ENCODE measurements at regions not wholly inside any gene's neighbourhood (a gene's known extent, or its start where the extent isn't known, plus 50 kb on each side); places are given as distances from the start of the nearest gene placed in this dataset.
"Not testable (repeated sequence)": the region's sequence is repeated elsewhere in the genome, so short reads cannot be mapped to it uniquely, and the experiment has no call there.

DNA sequence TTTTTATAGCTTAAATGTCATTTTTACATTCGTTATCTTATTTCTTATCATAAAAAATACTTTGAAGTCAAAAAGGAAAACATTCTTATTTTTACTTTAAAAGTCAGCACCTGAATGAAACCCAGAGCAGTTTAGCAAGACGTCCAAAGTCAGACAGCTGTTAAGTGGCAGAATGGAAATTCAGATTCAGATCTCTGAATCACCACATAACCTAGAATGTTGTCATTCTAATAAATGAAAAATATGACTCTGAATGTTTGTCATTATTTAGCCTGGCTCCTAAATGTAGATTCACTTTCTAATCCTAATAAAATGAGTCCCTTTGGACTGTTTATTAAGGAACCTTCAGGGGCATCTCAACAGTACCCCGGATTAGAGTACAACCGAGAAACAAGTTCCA is 75.2 kb upstream of the RGS7 start:
- 83 to 90% methylated on average over 4 of the region's 4 CpGs for WGBS, 2 donors
- Histone ChIP-seq H3K9me3 (no peaks in the 10 kb centered on the region), H3K4me1 (no peaks in the 10 kb centered on the region), H3K4me3 (replicated peaks in 1 of 3) (no peak overlapping the region), H3K27ac (no peak overlapping the region), H3K36me3 (no peaks in the 10 kb centered on the region), H3K27me3 (no peaks in the 10 kb centered on the region)
- DNase-seq: no peak
- intact Hi-C loops (cut with DNase I): no loop called here
- no peak for TF ChIP-seq POLR2A (IDR thresholded peaks at IDR 0.05)
- TF ChIP-seq, protein P1, sequence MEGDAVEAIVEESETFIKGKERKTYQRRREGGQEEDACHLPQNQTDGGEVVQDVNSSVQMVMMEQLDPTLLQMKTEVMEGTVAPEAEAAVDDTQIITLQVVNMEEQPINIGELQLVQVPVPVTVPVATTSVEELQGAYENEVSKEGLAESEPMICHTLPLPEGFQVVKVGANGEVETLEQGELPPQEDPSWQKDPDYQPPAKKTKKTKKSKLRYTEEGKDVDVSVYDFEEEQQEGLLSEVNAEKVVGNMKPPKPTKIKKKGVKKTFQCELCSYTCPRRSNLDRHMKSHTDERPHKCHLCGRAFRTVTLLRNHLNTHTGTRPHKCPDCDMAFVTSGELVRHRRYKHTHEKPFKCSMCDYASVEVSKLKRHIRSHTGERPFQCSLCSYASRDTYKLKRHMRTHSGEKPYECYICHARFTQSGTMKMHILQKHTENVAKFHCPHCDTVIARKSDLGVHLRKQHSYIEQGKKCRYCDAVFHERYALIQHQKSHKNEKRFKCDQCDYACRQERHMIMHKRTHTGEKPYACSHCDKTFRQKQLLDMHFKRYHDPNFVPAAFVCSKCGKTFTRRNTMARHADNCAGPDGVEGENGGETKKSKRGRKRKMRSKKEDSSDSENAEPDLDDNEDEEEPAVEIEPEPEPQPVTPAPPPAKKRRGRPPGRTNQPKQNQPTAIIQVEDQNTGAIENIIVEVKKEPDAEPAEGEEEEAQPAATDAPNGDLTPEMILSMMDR (IDR thresholded peaks at IDR 0.05): no peak

DNA sequence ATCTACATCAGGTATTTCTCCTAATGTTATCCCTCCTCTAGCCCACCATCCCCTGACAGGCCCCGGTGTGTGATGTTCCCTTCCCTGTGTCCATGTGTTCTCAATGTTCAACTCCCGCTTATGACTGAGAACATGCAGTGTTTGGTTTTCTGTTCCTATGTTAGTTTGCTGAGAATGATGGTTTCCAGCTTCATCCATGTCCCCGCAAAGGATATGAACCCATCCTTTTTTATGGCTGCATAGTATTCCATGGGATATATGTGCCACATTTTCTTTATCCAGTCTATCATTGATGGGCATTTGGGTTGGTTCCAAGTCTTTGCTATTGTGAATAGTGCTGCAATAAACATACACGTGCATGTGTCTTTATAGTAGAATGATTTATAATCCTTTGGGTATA is 68.1 kb upstream of the RGS7 start:
- intact Hi-C loops (cut with DNase I); H3K27me3 ChIP-seq; H3K4me1 ChIP-seq; H3K36me3 ChIP-seq; DNase-seq; H3K27ac ChIP-seq; H3K9me3 ChIP-seq; H3K4me3 ChIP-seq (replicated peaks in 1 of 3): not testable (repeated sequence)
- WGBS, 2 donors: 90 to 93% methylated on average over 4 of the region's 4 CpGs

DNA sequence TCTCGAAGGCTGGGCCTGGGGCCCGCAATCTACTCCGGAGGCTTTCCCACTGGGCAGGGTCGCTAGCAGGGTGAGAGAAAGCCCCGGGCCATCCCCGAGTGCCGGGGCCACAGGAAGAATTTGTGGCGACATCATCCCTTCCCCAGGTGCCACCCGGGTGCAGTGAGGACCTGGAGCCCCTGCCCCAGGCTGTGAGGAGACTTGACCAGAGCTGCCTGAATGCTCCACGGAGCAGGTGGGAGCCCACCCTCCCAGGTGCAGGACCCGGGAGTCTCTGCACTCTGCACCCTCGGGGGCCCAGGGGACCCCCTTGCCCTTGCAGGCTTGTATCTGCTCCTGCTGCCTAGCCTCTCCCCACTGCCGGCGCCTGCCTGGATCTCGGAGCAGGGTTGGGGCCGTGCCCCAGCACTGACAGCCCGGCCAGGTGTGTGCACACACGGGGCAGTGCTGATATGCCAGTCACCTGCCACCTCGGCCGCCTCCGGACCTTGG is 67.5 kb upstream of the RGS7 start:
- TF ChIP-seq, protein P1 (IDR thresholded peaks at IDR 0.05): no peak
- no peak for TF ChIP-seq POLR2A (IDR thresholded peaks at IDR 0.05)
- no peaks in the 10 kb centered on the region for H3K9me3 ChIP-seq
- H3K27me3 ChIP-seq: no peaks in the 10 kb centered on the region
- intact Hi-C loops (cut with DNase I): no loop called here
- no peak overlapping the region for H3K27ac ChIP-seq
- H3K36me3 ChIP-seq: no peaks in the 10 kb centered on the region
- no peak for DNase-seq
- no peak overlapping the region for H3K4me3 ChIP-seq (replicated peaks in 1 of 3)
- peaks cover 0 to 7% of the 10 kb centered on the region in 2 donors for H3K4me1 ChIP-seq
- WGBS, 2 donors: 53 to 82% methylated on average over 9 to 11 of the region's 21 CpGs

DNA sequence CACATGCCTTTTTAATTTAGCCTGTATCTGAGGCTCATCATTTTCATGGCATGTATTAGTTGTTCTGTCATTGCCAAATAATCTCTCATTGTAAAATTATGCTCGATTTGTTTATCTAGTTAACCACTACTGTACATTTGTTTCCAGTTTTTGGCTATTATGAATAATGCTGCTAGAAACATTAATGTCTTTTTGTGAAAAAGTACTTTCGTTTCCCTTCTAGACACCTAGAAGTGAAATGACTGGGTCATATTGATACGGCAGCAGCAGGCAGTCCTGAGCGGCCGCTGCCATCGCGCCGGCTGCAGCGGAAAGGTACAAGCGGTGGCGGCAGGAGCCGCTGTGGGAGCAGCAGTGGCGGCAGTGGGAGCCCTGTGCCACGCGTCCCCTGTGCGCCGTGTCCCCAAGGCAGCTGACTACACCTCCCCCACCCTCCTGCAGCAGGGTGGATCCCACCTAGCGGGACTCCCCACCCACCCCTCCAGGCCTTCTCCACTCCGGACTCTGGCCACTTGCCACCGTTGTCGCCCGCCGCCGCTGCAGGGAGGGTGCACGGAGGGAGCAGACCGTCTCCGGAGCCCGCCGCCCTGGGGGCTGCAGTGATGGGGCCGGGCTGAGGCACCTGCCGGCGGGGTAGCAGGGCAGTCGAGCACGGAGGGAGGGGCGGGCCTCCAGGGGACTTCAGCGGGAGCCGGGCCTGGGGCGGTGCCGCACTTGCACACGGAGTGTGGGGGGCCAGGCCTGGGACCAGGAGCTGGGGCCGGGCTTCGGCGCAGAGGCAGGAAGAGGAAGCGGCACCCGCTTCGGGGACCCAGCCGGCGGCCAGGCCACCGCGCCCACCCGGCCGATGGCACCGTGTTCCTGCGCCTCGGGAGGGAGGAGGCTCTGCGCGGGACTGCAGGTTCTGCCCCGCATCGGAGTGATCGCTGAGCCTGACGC is 66.8 kb upstream of the RGS7 start:
- Histone ChIP-seq H3K27ac (no peak overlapping the region), H3K9me3 (no peaks in the 10 kb centered on the region), H3K4me1 (peaks cover 0 to 7% of the 10 kb centered on the region in 2 donors), H3K4me3 (replicated peaks in 1 of 3) (no peak overlapping the region), H3K27me3 (no peaks in the 10 kb centered on the region), H3K36me3 (no peaks in the 10 kb centered on the region)
- DNase-seq: peak in 1 of 2 donors; percentile 5
- TF ChIP-seq POLR2A (IDR thresholded peaks at IDR 0.05): no peak
- TF ChIP-seq, protein P1 (IDR thresholded peaks at IDR 0.05): no peak
- 3 to 5% methylated on average over 17 to 35 of the region's 61 CpGs for WGBS, 2 donors
- intact Hi-C loops (cut with DNase I): no loop called here

DNA sequence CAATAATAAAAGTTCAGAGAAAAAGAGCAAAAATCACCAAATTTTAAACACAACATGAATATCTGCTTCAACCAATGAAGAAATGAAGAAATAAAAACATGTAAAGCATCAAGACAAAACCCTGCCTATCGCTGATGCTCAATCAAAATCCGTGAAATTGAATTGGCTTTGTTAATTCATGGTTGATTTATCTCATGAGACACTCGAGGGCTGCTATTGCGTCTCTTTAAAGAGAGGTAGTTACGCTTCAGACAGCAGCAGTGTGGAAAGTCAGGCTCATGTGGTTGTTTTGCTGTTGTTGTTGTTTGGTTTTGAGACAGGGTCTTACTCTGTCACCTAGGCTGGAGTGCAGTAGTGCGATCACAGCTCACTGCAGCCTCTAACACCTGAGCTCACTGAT is 65.5 kb upstream of the RGS7 start:
- intact Hi-C loops (cut with DNase I): no loop called here
- no peak for DNase-seq
- no peaks in the 10 kb centered on the region for H3K36me3 ChIP-seq
- H3K9me3 ChIP-seq: no peaks in the 10 kb centered on the region
- 36 to 42% methylated on average over 6 of the region's 6 CpGs for WGBS, 2 donors
- H3K4me3 ChIP-seq (replicated peaks in 1 of 3): no peak overlapping the region
- no peak overlapping the region for H3K27ac ChIP-seq
- H3K4me1 ChIP-seq: peaks cover 0 to 7% of the 10 kb centered on the region in 2 donors
- no peaks in the 10 kb centered on the region for H3K27me3 ChIP-seq
- no peak for TF ChIP-seq POLR2A (IDR thresholded peaks at IDR 0.05)
- TF ChIP-seq, protein P1 (IDR thresholded peaks at IDR 0.05): no peak
